Ovary (tissue), 3 donors: ENCODE measurements at regions not wholly inside any gene's neighbourhood (a gene's known extent, or its start where the extent isn't known, plus 50 kb on each side); places are given as distances from the start of the nearest gene placed in this dataset.

Experiments used
- CTCF ChIP-seq, 3 donors: fragments of 450-650 bp in 2 of 3; fragments of 200-600 bp in 1 of 3; IDR thresholded peaks; one replicate each; pipeline versions ENCODE4 v1.5.1 to v1.8.0; 2016 to 2022; ENCODE audit warnings: antibody characterized with exemption in 3 of 3, mild to moderate bottlenecking in 1 of 3
- EP300 ChIP-seq: sonication (generic); formaldehyde crosslinking; IDR thresholded peaks from one replicate; pipeline ENCODE4 v1.6.1; 2017; ENCODE audit warnings: antibody characterized with exemption
- POLR2A ChIP-seq: fragments of 450-650 bp; IDR thresholded peaks from one replicate; pipeline ENCODE4 v1.6.1; 2017; ENCODE audit warnings: antibody characterized with exemption, mild to moderate bottlenecking, moderate library complexity
- donor health status: DM: no; HTN: no; CAD: no.

DNA sequence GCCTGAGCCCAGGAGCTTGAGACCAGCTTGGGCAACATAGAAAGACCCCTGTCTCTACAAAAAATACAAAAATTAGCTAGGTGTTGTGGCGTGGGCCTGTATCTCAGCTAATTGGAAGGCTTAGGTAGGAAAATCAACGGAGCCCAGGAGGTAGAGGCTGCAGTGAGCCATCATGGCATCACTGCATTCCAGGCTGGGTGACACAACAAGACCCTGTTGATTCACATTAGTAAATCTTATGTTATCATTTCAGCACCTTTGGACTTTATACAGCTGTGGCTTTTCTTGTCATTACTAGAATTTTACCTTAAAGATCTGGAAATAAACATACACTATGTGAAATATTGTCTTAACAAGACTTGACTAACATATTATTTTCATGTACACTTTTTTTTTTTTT lies 185.0 kb downstream of the ZNF608 start:
- TF ChIP-seq CTCF (IDR thresholded peaks at IDR 0.05) (no peak), POLR2A (no peak), EP300 (no peak)
